Spinal cord (tissue), 9 donors: ENCODE measurements at regions not wholly inside any gene's neighbourhood (a gene's known extent, or its start where the extent isn't known, plus 50 kb on each side); places are given as distances from the start of the nearest gene placed in this dataset.
A peak's percentile ranks its signal among the peaks of the same experiment; 100 is the strongest.

ENCODE experiments used
- DNase-seq, 6 donors: peaks; one replicate each; pipeline versions ENCODE4 v3.0.0 to v3.0.0-alpha.2; 2013 to 2015; ENCODE audit warnings: low spot score in 6 of 6, low read depth in 4 of 6
- H3K27ac ChIP-seq: one replicate; pipeline ENCODE4 v1.5.1; 2013; ENCODE audit warnings: low read depth, low read length, control low read depth
- H3K27me3 ChIP-seq: one replicate; pipeline ENCODE4 v1.6.1; 2013; ENCODE audit warnings: low read length; ENCODE audit not compliant: control insufficient read depth, insufficient read depth
- H3K36me3 ChIP-seq: one replicate; pipeline ENCODE4 v1.6.1; 2013; ENCODE audit warnings: low read length; ENCODE audit not compliant: control insufficient read depth, insufficient read depth
- H3K4me1 ChIP-seq: one replicate; pipeline ENCODE4 v1.6.1; 2013; ENCODE audit warnings: low read length; ENCODE audit not compliant: control insufficient read depth, insufficient read depth
- H3K4me3 ChIP-seq: one replicate; pipeline ENCODE4 v1.5.1; 2013; ENCODE audit warnings: low read depth, low read length, control low read depth
- H3K9me3 ChIP-seq: one replicate; pipeline ENCODE4 v1.6.1; 2013; ENCODE audit warnings: low read length; ENCODE audit not compliant: control insufficient read depth, insufficient read depth
- WGBS: methylation state at CpG from one replicate; pipeline ENCODE4 v1.1.5; 2013; ENCODE audit warnings: missing lambda C conversion rate; ENCODE audit not compliant: insufficient coverage; 5-methylcytosine and 5-hydroxymethylcytosine counted together
- donor health status: healthy.

DNA sequence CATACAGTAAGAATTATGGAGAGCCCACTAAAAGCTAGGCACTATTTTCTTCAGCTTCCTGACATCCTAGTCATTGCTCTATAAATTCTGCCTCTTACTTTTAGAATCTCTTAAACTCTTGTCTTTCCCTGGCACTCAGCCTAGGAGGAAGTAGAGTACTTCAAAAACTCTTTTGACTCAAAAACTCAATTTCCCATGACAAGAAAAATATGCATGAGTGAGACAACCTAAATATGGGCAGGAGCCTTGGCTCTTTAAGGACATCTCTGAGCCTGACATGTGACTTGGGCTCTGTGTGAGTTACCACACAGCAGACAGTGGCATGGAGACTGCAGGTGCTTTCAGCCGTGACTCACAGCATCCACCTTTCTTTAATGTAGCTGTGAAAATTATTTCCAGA, 97.5 kb upstream of the CCDC179 start:
- Histone ChIP-seq H3K9me3 (no peaks in the 10 kb centered on the region), H3K4me3 (no peak overlapping the region)
- peak in 1 of 6 donors; percentile 59 for DNase-seq

DNA sequence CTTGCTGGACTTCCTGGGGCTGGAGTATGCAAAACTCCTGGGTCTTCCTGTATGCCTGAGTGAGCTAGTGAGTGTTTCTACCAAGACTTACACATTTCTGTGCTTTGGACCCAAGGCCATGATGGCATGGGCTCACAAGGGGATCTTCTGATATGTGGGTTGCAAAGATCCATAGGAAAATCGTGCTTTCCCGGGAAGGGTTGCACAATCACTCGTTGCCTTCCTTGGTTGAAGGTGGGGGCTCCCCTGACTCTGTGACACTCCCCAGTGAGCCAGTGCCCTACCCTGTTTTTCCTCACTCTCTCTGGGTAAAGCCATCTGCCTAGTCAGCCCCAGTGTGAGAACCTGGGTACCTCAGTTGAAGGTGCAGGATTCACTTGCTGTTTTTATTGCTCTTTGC, 114.0 kb upstream of the CCDC179 start:
- 94% methylated on average over 3 of the region's 3 CpGs for WGBS
- H3K9me3 ChIP-seq: peaks cover 1% of the 10 kb centered on the region
- no peaks in the 10 kb centered on the region for H3K4me1 ChIP-seq
- H3K27ac ChIP-seq: no peak overlapping the region
- no peak for DNase-seq
- no peak overlapping the region for H3K4me3 ChIP-seq
- H3K27me3 ChIP-seq: no peaks in the 10 kb centered on the region
- no peaks in the 10 kb centered on the region for H3K36me3 ChIP-seq

More for the DNA sequence above, 97.5 kb upstream of the CCDC179 start:
- no peak overlapping the region for H3K27ac ChIP-seq
- H3K27me3 ChIP-seq: no peaks in the 10 kb centered on the region
- H3K36me3 ChIP-seq: no peaks in the 10 kb centered on the region
- no peaks in the 10 kb centered on the region for H3K4me1 ChIP-seq
- WGBS: 80% methylated on average over 1 of the region's 1 CpG

DNA sequence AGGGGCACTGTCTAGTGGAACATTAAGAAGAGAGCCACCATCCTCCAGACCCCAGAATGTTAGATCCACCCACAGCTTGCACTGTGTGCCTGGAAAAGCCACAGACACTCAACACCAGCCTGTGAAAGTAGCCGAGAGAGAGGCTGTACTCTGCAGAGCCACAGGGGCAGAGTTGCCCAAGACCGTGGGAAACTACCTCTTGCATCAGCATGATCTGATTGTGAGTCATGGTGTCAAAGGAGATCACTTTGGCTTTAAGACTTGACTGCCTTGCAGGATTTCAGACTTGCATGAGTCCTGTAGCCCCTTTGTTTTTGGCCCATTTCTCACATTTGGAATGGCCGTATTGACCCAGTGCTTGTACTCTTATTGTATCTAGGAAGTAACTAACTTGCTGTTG, 115.9 kb upstream of the CCDC179 start:
- 87% methylated on average over 3 of the region's 3 CpGs for WGBS
- H3K4me3 ChIP-seq: no peak overlapping the region

DNA sequence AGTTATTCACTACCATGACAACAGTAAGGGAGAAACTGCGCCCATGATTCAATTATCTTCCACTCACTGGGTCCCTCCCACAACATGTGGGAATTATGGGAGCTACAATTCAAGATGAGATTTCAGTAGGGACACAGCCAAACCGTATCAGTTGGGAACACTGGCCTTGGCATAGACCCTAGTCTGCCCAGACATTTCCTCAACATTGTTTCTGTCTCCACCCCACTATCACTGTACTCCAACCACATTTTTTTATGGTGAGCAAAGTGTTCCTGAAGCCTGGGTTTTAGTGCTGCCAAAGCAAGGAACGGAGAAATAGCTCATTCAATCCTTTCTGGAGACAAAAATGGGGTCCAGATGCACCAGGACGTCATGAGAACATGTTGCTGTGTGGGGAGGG, 122.6 kb upstream of the CCDC179 start:
- H3K4me1 ChIP-seq: no peaks in the 10 kb centered on the region
- H3K9me3 ChIP-seq: peaks cover 4% of the 10 kb centered on the region
- no peaks in the 10 kb centered on the region for H3K27me3 ChIP-seq
- no peak overlapping the region for H3K4me3 ChIP-seq
- DNase-seq: no peak
- WGBS: 80% methylated on average over 1 of the region's 4 CpGs
- no peaks in the 10 kb centered on the region for H3K36me3 ChIP-seq
- no peak overlapping the region for H3K27ac ChIP-seq

More for the DNA sequence above, 115.9 kb upstream of the CCDC179 start:
- H3K27ac ChIP-seq: no peak overlapping the region
- H3K36me3 ChIP-seq: no peaks in the 10 kb centered on the region
- no peaks in the 10 kb centered on the region for H3K27me3 ChIP-seq
- H3K4me1 ChIP-seq: no peaks in the 10 kb centered on the region
- peaks cover 1% of the 10 kb centered on the region for H3K9me3 ChIP-seq
- no peak for DNase-seq

DNA sequence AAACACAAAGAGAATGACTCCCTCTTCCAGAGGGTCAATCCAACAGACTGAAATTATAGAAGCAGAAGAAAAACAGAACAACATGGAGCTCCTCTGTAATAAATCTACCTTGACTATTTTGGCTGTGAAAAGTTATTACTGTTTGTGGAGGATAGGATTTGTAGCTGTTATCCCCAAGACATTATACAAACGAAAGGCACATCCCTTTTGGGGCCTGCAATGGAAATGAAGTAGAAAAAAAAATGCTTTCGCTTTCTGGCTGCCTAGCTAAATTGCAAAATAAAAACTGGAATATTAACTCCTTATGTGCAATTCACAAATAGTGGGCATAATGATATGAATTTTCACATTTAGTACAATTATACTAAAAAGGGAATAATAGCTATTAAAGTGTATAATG, 123.8 kb upstream of the CCDC179 start:
- H3K9me3 ChIP-seq: peaks cover 6% of the 10 kb centered on the region
- no peaks in the 10 kb centered on the region for H3K4me1 ChIP-seq
- no peaks in the 10 kb centered on the region for H3K27me3 ChIP-seq
- peak in 1 of 6 donors; percentile 7 for DNase-seq
- H3K27ac ChIP-seq: no peak overlapping the region
- H3K4me3 ChIP-seq: no peak overlapping the region
- WGBS: no CpG with 5 or more reads among the region's 2 CpGs
- no peaks in the 10 kb centered on the region for H3K36me3 ChIP-seq

DNA sequence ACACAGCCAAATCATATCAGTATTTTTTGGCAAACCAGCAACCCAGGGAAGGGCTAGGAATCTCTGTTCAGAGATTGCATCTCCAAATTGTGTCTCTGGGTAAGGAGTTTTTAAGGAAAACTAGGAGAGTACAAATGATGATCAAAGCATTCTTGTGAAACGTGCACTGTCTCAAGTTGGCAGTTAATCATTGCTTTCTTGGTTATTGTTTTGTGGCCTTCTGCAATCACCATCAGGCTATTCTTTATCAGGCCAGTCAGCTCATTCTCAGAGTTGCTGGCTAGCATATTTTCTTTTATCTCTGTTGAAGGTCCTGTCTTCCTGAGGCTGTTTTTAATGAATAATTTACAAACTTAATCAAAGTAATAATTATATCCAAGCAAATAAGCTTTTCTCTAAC, 129.1 kb upstream of the CCDC179 start:
- Histone ChIP-seq H3K4me1 (no peaks in the 10 kb centered on the region), H3K27me3 (no peaks in the 10 kb centered on the region), H3K36me3 (no peaks in the 10 kb centered on the region), H3K27ac (no peak overlapping the region), H3K4me3 (no peak overlapping the region), H3K9me3 (peaks cover 8% of the 10 kb centered on the region)
- peak in 1 of 6 donors; percentile 1 for DNase-seq
- no CpG with 5 or more reads among the region's 1 CpG for WGBS

DNA sequence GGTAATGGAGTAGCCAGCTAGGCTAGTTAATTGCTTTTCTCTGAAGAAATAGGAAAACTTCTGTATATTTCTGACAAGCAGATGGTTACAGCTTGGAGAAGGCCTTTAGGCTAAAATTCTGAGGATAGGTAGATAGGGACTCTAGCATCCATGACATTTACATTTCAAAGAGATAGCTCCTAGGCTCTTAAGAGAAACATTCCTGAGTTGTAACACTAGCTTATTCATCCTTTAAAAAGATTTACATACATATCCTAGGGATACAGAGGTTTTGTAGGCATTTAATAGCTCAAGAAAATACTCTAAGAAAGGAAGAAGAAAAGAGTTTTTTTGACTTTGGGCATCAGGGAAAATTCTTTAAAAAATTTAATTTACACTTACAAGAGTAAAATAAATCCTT, 130.9 kb upstream of the CCDC179 start:
- no peak overlapping the region for H3K27ac ChIP-seq
- no peaks in the 10 kb centered on the region for H3K27me3 ChIP-seq
- peaks cover 8% of the 10 kb centered on the region for H3K9me3 ChIP-seq
- no peak overlapping the region for H3K4me3 ChIP-seq
- no peak for DNase-seq
- H3K36me3 ChIP-seq: no peaks in the 10 kb centered on the region
- H3K4me1 ChIP-seq: no peaks in the 10 kb centered on the region

DNA sequence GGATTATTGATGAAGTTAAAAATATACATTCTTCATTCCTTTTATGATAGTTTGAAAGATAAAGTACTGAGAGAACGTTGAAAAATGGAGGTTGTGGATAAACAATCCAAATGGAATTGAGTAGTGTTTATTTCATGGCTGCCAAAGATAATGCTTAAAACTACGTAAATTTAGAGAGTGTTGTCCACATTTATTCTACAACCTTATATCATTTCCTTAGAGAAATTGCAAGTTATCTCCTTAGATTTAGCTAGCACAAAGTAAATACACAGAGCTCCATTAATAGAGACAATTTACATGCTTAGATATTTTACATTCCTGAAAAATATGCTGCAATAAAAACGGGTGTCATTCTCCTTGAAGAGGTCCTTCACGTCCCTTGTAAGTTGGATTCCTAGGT, 146.5 kb upstream of the CCDC179 start:
- no peaks in the 10 kb centered on the region for H3K4me1 ChIP-seq
- no peak overlapping the region for H3K4me3 ChIP-seq
- WGBS: no CpG with 5 or more reads among the region's 4 CpGs
- peaks cover 2% of the 10 kb centered on the region for H3K9me3 ChIP-seq
- no peaks in the 10 kb centered on the region for H3K36me3 ChIP-seq
- no peak overlapping the region for H3K27ac ChIP-seq
- DNase-seq: no peak
- H3K27me3 ChIP-seq: no peaks in the 10 kb centered on the region

DNA sequence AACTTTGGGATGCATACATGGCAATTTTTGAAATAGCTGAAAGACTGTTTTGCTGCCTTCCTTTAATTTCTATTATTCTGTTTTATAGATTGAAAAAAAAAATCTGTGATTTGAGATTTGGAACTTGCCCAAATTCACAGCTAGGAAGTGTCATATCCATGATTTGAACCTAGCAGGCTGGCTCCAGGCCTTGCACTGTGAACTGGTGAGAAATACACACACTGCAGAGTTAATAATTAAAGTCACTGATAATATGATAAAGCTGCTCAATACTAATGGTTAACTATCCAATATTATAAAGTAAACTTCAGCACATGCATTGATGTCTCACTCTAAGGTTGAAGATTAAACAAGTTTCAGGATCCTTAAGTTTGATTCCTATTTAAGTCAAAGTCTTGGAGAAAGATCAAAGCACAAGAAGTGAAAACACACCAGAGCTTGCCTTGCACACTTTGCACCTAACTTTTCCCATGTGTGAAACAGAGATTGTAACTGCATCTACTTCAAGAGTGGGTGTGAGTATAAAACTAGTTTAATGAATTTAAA, 150.6 kb upstream of the CCDC179 start:
- DNase-seq: no peak
- Histone ChIP-seq H3K36me3 (no peaks in the 10 kb centered on the region), H3K27ac (no peak overlapping the region), H3K4me3 (no peak overlapping the region), H3K4me1 (no peaks in the 10 kb centered on the region), H3K27me3 (no peaks in the 10 kb centered on the region), H3K9me3 (no peaks in the 10 kb centered on the region)

DNA sequence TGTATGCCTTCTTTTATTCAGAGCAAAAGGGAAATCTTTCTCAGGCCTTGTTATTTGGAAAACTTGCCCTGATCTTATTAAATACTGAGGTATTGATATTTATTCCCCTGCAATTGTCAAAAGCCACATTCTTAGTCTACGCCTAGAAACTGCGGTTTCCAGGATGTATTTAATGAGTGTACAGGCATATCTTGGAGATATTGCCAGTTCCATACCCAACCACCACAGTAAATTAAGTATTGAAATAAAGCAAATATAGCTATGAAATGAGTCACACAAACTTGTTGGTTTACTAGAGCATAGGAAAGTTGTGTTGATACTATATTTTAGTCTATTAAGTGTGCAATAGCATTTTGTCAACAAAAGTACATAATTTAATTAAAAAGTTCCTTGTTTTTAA, 152.7 kb upstream of the CCDC179 start:
- DNase-seq: no peak
- Histone ChIP-seq H3K27me3 (no peaks in the 10 kb centered on the region), H3K27ac (no peak overlapping the region), H3K9me3 (no peaks in the 10 kb centered on the region), H3K4me3 (no peak overlapping the region), H3K36me3 (no peaks in the 10 kb centered on the region), H3K4me1 (no peaks in the 10 kb centered on the region)
- no CpG with 5 or more reads among the region's 2 CpGs for WGBS
